HCT116 (cell line): ENCODE measurements at regions not wholly inside any gene's neighbourhood (a gene's known extent, or its start where the extent isn't known, plus 50 kb on each side); places are given as distances from the start of the nearest gene placed in this dataset.
A peak's percentile ranks its signal among the peaks of the same experiment; 100 is the strongest.

Experiments used
- ATAC-seq: fragments of 200-7000 bp; cut with Tn5 transposase; 2 replicates; pipeline ENCODE4 v1.9.1; 2020; ENCODE audit warnings: mild to moderate bottlenecking, moderate library complexity
- BruUV-seq: library from RNA; stranded (reverse); fragments of 400-500 nt; replicated peaks from 2 replicates; lab custom pipeline; 2021; lab: Mats Ljungman, UMichigan
- CTCF ChIA-PET: fragments of 300-600 bp; sonication (Branson Sonifier 250); formaldehyde crosslinking; loops from one replicate; lab custom pipeline; 2021; ENCODE audit warnings: antibody characterized with exemption; lab: Charles Lee
- POLR2A ChIA-PET: fragments of 300-600, 350-600 bp; sonication (Branson Sonifier 250); formaldehyde crosslinking; loops from one replicate; lab custom pipeline; 2021; ENCODE audit warnings: antibody characterized with exemption; lab: Charles Lee
- RAD21 ChIA-PET, 2 experiments: fragments of 300-600 bp; sonication (Branson Sonifier 250); formaldehyde crosslinking; loops; one replicate each; lab custom pipeline; 2023; ENCODE audit warnings: low total read pairs in 2 of 2; ENCODE audit not compliant: uncharacterized antibody in 2 of 2, unreplicated experiment in 2 of 2, low non-redundant PET in 1 of 2; lab: Charles Lee
- DNase-seq: peaks from one replicate; pipeline ENCODE4 v3.0.0-alpha.2; 2010; ENCODE audit warnings: low read depth, low spot score
- H2AFZ ChIP-seq: fragments of 200-600 bp; shearing (Covaris generic), sonication (generic); 2 replicates; pipeline ENCODE4 v1.6.1; 2017; ENCODE audit warnings: low read depth, mixed run types, mixed read lengths, antibody characterized with exemption, low read length; ENCODE audit not compliant: poor library complexity, severe bottlenecking
- H3K27ac ChIP-seq: 2 replicates; pipeline ENCODE4 v1.5.1; 2012; ENCODE audit warnings: low read depth, low read length
- H3K27me3 ChIP-seq: fragments of 200-600 bp; sonication (generic); 2 replicates; pipeline ENCODE4 v1.6.1; 2016; ENCODE audit warnings: mixed run types, low read length, mixed read lengths; ENCODE audit not compliant: insufficient read depth
- H3K36me3 ChIP-seq, 2 experiments: fragments of 200-500 bp in 1 of 2; fragments of 200-600 bp in 1 of 2; sonication (Bioruptor generic) in 1 of 2; sonication (generic) in 1 of 2; 2 replicates each; pipeline versions ENCODE4 v1.5.1 to v1.6.1; 2014 to 2016; ENCODE audit warnings: low read length in 2 of 2, inconsistent platforms in 1 of 2, mixed read lengths in 1 of 2, mixed run types in 1 of 2; ENCODE audit not compliant: insufficient read depth in 2 of 2, control insufficient read depth in 1 of 2
- H3K4me1 ChIP-seq, 2 experiments: fragments of 200-600 bp in 1 of 2; sonication (generic) in 1 of 2; 2 replicates each; pipeline versions ENCODE4 v1.5.1 to v1.6.1; 2012 to 2017; ENCODE audit warnings: low read length in 2 of 2, inconsistent platforms in 1 of 2, mild to moderate bottlenecking in 1 of 2, mixed read lengths in 1 of 2, mixed run types in 1 of 2, moderate library complexity in 1 of 2; ENCODE audit not compliant: insufficient read depth in 2 of 2, control insufficient read depth in 1 of 2
- H3K4me2 ChIP-seq: fragments of 200-600 bp; sonication (generic); 2 replicates; pipeline ENCODE4 v1.6.1; 2017; ENCODE audit warnings: mixed run types, low read length, mixed read lengths
- H3K4me3 ChIP-seq, 2 experiments: fragments of 200-600 bp in 1 of 2; sonication (generic) in 1 of 2; replicated peaks in 1 of 2; 2 replicates each; pipeline ENCODE4 v1.5.1; 2011 to 2016; ENCODE audit warnings: low read length in 2 of 2, control low read depth in 1 of 2, low read depth in 1 of 2, mild to moderate bottlenecking in 1 of 2, mixed read lengths in 1 of 2, mixed run types in 1 of 2
- H3K79me2 ChIP-seq: fragments of 200-600 bp; sonication (generic); 2 replicates; pipeline ENCODE4 v1.6.1; 2017; ENCODE audit warnings: mild to moderate bottlenecking, mixed run types, low read length, moderate library complexity, mixed read lengths; ENCODE audit not compliant: insufficient read depth
- H3K9ac ChIP-seq: fragments of 200-600 bp; sonication (generic); 2 replicates; pipeline ENCODE4 v1.6.1; 2016; ENCODE audit warnings: low read length, mixed read lengths
- H3K9me2 ChIP-seq: fragments of 200-600 bp; sonication (generic), shearing (Covaris generic); 2 replicates; pipeline ENCODE4 v1.6.1; 2017; ENCODE audit warnings: mixed run types, mild to moderate bottlenecking, moderate library complexity; ENCODE audit not compliant: insufficient read depth
- H3K9me3 ChIP-seq, 2 experiments: fragments of 200-500 bp in 1 of 2; fragments of 200-600 bp in 1 of 2; sonication (Bioruptor generic) in 1 of 2; sonication (generic) in 1 of 2; 2 replicates each; pipeline ENCODE4 v1.6.1; 2014 to 2017; ENCODE audit warnings: low read length in 2 of 2, mixed read lengths in 2 of 2, inconsistent platforms in 1 of 2, low read depth in 1 of 2, mild to moderate bottlenecking in 1 of 2, mixed run types in 1 of 2, moderate library complexity in 1 of 2; ENCODE audit not compliant: control insufficient read depth in 1 of 2, insufficient read depth in 1 of 2
- H4K20me1 ChIP-seq: fragments of 200-600 bp; sonication (generic), shearing (Covaris generic); 2 replicates; pipeline ENCODE4 v1.6.1; 2017; ENCODE audit warnings: mixed run types, mild to moderate bottlenecking, moderate library complexity; ENCODE audit not compliant: insufficient read depth
- CTCF ChIP-seq, 3 experiments: fragments of 200-600 bp in 1 of 3; sonication (generic) in 1 of 3; IDR thresholded peaks in 2 of 3; conservative IDR thresholded peaks in 1 of 3; 2 replicates each; pipeline ENCODE4 v1.5.1; 2012 to 2017; ENCODE audit warnings: low read depth in 2 of 3, low read length in 2 of 3, antibody characterized with exemption in 1 of 3, borderline replicate concordance in 1 of 3, control low read depth in 1 of 3, mild to moderate bottlenecking in 1 of 3, mixed read lengths in 1 of 3, mixed run types in 1 of 3, moderate library complexity in 1 of 3; ENCODE audit not compliant: insufficient read depth in 1 of 3
- EZH2phosphoT487 ChIP-seq: fragments of 200-600 bp; IDR thresholded peaks from 2 replicates; pipeline ENCODE4 v1.6.1; 2018; ENCODE audit warnings: antibody characterized with exemption, borderline replicate concordance
- JUND ChIP-seq: IDR thresholded peaks from 2 replicates; pipeline ENCODE4 v1.6.1; 2012
- TCF7L2 ChIP-seq: IDR thresholded peaks from 2 replicates; pipeline ENCODE4 v1.7.0; 2011; ENCODE audit warnings: borderline replicate concordance, inconsistent platforms; ENCODE audit not compliant: insufficient read depth, insufficient read length; ENCODE audit errors: extremely low read depth
- YY1 ChIP-seq: IDR thresholded peaks from 2 replicates; pipeline ENCODE4 v1.6.1; 2011; ENCODE audit warnings: low read length, low read depth, moderate library complexity, mild to moderate bottlenecking; ENCODE audit not compliant: insufficient replicate concordance; ENCODE audit errors: extremely low read depth
- ZNF274 ChIP-seq: fragments of 200-500 bp; sonication (Bioruptor generic); IDR thresholded peaks from 2 replicates; pipeline ENCODE4 v1.6.1; 2014; ENCODE audit warnings: mild to moderate bottlenecking, low read depth, low read length, inconsistent platforms
- intact Hi-C: fragments of 100-400 bp; cut with micrococcal nuclease; formaldehyde crosslinking; loops from 2 replicates; pipeline ENCODE4 v1.10.0; 2022

- TF ChIP-seq JUND (peak; percentile 44), TCF7L2 (no peak)
- TF ChIP-seq, all 23 proteins: peak for 9
Measured at GRCh38 chr3:177816667-177817208, 619.5 kb upstream of the TBL1XR1 start (continued).

GRCh38 chr3:177817751-177818150, 620.5 kb upstream of the TBL1XR1 start:
- no peaks in the 10 kb centered on the region for H3K79me2 ChIP-seq
- no peak overlapping the region for H3K4me3 ChIP-seq
- no peak overlapping the region for H3K4me2 ChIP-seq
- DNase-seq = no peak
- ChIA-PET POLR2A (no interaction called here), CTCF (no interaction called here), RAD21 (no interaction called here)
- no peak for TF ChIP-seq YY1
- no peak for TF ChIP-seq ZNF274
- no peak for TF ChIP-seq EZH2phosphoT487
- no peak for TF ChIP-seq CTCF (IDR thresholded peaks at IDR 0.05 in 2 of 3, conservative IDR thresholded peaks at IDR 0.05 in 1 of 3; ENCODE audit: borderline replicate concordance in 1 of 3, insufficient read depth in 1 of 3, low read depth in 2 of 3, low read length in 2 of 3)
- no peaks in the 10 kb centered on the region for H4K20me1 ChIP-seq
- H3K4me1 ChIP-seq = peaks cover 8 to 15% of the 10 kb centered on the region in 2 experiments; a peak in 3 of 4 replicates
- no peaks in the 10 kb centered on the region for H3K9me2 ChIP-seq
- ATAC-seq = no peak
- no peaks in the 10 kb centered on the region for H3K36me3 ChIP-seq
- no peaks in the 10 kb centered on the region for H3K9me3 ChIP-seq
- intact Hi-C loops = no loop called here
- H3K9ac ChIP-seq = no peak overlapping the region
- H2AFZ ChIP-seq = no peak overlapping the region
- no peak overlapping the region for H3K27ac ChIP-seq
- H3K27me3 ChIP-seq = no peaks in the 10 kb centered on the region
- BruUV-seq = no TSS peak
